NT2/D1 (cell line): ENCODE measurements at regions not wholly inside any gene's neighbourhood (a gene's known extent, or its start where the extent isn't known, plus 50 kb on each side); places are given as distances from the start of the nearest gene placed in this dataset.

ENCODE experiments used
- SUZ12 ChIP-seq: IDR thresholded peaks from 2 replicates; pipeline ENCODE4 v1.6.1; 2011; ENCODE audit not compliant: insufficient read length, insufficient read depth; ENCODE audit errors: extremely low read depth
- YY1 ChIP-seq: IDR thresholded peaks from 2 replicates; pipeline ENCODE4 v1.6.1; 2011; ENCODE audit not compliant: insufficient read length, insufficient read depth
- ZNF274 ChIP-seq: IDR thresholded peaks from 2 replicates; pipeline ENCODE4 v1.6.1; 2011; ENCODE audit warnings: mild to moderate bottlenecking, low read depth, low read length

- TF ChIP-seq YY1 (no peak), SUZ12 (no peak), ZNF274 (no peak)
These were observed 140.8 kb downstream of the CEMIP2 start for GRCh38 chr9:71627537-71627936.
